GM18909 (cell line): ENCODE measurements at regions not wholly inside any gene's neighbourhood (a gene's known extent, or its start where the extent isn't known, plus 50 kb on each side); places are given as distances from the start of the nearest gene placed in this dataset.

Experiments
- ATAC-seq: cut with Tn5 transposase; IDR thresholded peaks from one replicate; pipeline ENCODE4 v1.9.1; 2021; ENCODE audit warnings: mild to moderate bottlenecking; ENCODE audit not compliant: unreplicated experiment, poor library complexity

DNA sequence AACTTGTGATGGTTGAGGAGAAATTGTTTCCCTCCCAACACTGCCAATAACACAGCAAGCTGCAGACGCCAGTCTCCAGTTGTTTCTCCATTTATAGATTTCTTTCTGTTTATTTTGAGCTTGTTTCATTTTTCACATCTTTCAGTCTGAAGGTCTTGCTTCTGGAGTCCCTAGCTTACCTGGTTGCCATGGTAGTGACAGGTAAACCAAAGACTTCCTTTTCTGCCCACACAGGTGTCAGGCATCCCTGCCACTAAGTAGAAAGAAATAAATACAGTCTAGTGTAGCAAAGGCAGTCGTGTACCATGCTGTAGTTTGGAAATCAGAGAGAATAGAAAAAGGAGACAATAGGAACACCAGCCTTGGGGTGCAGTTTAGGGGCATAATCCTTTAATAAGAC, 82.8 kb downstream of the MARCHF4 start:
- no peak for ATAC-seq

DNA sequence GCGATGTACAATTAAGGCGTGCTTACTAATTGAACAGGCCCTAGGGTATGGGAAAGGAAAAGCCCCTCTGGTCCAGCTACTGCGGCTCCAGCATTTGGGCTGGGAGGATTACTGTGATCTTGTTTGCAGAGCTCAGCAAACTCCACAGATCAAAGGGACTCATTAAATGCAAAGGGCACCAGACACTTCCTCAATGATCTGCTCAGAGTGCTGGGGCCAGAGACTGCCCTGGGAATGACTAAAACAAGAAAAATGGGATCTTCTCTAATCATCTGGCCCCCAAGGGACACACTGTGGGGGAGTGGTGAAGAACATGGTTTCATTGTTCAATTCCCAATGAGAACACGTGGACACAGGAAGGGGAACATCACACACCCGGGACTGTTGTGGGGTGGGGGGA, 85.0 kb downstream of the MARCHF4 start:
- ATAC-seq: no peak

DNA sequence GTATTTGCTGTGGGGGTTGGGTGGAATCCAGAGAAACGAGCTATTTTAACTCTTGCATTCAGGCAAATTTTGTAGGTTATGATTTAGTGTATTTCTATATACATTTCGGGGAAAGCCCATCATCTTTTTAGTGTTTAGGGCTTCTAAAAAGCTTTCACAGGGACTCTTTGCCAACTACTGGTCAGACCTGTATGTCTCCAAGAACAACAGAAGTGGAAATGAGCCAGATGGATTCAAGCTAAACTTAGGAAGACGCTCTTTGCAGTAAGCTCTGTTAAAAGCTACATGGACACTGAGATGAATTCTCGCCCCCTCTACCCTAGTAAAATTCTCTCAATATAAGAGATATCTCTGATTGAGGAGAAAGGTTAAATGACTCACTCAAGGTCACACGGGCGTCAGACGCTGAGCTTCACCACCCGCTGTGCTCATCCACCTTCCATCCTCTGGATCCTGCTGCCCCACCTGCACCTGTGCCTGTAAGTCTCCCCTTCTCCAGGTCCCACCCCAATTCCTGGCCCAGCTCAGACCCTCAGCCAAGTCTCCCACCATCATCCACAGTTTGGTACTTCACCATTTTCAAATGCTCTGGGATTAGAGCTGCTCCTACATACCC, 85.6 kb downstream of the MARCHF4 start:
- ATAC-seq: no peak

DNA sequence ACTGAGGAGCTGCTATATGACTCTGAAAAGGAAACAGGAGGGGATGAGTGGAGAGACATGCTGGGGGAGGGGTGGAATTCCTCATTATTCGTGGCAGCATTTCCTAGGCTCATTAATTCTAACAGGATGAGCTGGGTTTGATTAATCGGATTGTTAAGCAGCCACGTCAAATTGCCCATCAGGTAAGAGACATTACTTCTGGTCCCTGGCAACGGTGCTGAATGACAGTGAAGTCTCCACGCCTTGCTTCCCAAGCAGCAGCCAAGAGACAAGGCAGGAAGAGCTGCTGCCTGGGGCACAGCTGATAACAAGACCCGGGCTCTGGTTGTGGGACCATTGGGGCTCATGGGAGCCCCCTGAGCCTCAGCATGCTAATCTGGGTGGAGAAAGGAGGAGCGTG, 86.6 kb downstream of the MARCHF4 start:
- no peak for ATAC-seq

DNA sequence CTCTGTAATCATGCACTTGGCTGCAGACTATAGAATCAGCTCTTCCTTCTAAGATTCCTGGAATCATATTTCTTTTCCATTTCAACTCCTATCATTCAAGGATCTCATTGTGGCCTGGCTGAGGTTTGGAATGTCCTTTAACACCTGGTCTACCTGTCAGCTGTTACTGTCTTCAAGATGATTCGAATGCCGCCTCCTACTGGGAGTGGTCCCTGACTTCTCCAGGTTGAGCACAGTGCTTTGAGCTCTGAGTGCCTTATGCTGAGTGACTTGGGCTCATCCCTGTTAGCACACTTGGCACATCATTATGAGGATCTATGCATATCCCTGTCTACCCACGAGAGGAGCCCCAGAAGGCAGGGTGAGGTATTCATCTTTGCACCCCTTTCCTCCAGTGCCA, 87.6 kb downstream of the MARCHF4 start:
- no peak for ATAC-seq

DNA sequence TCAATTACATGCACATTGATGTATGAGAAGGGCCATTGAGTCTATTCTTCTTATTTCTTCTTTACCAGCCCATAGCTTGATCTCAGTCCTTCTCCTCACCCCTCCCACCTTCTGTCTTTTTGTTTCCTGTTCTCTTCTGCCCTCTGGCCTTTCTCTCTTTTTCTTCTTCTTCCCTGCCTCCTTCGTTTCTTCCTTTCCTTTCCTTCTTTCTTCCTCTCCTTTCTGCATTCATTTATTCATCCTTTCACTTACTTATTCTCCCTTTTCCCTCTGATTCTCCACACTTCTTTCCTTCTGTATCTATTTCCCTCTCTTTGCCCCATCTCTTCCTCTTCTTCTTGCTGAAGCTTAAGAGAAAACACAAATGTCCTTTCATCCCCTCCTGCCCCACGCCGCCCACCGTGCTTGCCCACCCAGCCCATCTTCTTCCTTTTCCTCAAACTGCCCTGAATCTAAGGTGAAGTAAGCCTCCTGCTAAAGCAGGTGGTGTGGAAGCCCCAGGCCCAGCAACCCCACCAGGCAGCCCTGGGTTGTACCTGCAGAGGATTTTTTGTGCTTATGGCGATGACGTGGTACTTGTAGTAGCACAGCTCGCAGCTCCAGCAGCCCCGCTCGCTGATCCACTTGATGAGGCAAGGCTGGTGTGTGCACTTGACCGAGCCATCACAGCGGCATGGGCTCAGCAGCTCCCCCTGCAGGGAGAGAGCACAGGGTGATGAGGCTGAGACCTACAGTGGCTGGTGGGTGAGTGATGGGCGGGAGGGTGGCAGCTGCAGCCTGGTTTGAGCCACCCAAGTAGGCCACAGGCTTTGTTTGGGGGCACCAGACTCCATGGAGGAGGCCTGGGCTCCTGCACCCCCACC, 89.0 kb downstream of the MARCHF4 start:
- peak; percentile 55 for ATAC-seq

DNA sequence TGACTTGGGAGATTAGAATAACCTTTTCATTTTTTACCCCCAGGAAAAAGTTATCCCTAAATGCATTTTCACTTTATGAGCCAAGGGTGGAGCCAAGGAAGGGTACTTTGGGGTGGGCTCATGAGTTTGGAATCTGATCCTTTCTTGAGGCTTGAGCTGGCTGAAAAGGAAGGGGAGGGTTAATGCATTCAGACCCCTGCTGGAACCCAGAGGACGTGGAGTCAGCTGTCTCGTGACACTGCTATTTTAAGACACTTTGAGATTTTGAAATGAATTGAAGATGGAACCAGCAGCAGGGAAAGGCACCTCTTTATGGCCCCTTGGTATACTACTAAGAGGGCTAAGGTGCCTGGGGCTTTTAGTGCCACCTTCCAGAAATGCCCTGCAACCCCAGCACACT, 90.4 kb downstream of the MARCHF4 start:
- ATAC-seq: no peak

DNA sequence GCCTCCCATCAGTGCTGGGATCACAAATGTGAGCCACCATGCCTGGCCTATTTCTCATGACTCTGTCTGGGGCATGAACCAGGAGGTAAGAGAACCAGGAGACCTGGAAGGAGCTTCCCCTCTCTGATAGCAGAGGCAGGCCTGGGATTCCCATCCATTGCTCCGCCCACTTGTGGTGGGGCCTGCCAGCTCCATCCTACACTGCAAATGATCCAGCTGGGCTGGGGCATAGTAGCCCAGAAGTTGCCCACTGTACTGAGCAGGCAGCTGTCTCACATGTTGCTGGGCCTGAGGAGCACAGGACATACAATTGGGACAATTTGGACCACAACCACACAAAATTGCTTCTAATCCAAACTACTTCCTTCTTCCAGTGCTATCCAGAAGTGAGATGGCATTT, 91.0 kb downstream of the MARCHF4 start:
- ATAC-seq: no peak

DNA sequence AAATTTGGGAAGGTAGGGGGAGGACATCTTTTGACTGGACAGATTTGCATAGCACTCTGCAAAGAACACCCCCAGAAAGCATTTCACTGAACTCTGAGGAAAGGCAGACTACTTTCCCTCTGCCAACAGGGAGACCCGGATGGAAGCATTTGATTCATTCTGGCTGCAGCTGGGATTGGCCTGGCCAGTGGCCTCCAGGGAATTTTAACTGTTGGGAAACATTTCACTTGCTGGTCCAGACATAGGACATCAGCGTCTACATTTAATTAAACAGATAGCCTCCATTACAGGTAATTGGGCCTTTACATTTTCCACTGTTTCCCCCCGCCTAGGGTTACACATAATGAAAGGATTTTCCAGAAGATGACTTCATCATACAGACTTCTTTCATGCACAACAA, 92.8 kb downstream of the MARCHF4 start:
- ATAC-seq: no peak

DNA sequence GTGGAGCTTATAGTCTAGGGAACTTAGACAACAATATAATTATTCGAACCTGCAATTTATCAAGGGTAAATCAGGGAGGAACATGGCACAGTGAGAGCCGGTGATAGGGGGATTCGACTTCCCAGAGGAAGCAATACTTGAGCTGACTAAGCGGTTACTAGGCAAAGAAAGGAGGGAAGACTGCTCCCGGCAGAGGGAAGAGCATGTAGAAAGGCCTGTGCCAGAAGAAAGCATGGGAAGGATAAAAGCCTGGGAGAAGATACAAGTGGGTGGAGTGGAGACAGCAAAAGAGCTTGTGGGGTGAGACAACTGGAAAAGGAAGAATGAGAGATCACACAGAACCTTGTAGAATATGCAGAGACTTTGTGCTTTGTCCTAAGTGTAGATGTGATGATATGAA, 93.3 kb downstream of the MARCHF4 start:
- ATAC-seq: no peak

DNA sequence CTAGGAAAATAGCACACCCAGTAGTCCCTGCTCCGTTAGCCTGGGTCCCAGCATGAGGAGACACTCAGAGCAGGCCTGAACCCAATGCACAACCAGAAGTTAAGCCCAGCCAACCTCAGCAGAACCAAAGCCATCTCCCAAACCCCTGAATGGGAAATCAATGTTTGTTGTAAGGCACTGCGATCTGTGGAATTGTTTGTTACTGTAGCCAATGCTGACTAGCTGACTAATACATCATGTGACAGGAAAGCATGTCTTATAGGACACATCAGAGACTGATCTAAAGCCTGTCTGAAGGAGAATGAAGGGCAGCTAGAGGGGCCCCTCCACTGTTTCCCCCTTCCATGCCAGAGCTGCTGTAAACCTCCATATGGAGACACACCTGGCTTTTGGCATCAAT, 96.4 kb downstream of the MARCHF4 start:
- no peak for ATAC-seq

DNA sequence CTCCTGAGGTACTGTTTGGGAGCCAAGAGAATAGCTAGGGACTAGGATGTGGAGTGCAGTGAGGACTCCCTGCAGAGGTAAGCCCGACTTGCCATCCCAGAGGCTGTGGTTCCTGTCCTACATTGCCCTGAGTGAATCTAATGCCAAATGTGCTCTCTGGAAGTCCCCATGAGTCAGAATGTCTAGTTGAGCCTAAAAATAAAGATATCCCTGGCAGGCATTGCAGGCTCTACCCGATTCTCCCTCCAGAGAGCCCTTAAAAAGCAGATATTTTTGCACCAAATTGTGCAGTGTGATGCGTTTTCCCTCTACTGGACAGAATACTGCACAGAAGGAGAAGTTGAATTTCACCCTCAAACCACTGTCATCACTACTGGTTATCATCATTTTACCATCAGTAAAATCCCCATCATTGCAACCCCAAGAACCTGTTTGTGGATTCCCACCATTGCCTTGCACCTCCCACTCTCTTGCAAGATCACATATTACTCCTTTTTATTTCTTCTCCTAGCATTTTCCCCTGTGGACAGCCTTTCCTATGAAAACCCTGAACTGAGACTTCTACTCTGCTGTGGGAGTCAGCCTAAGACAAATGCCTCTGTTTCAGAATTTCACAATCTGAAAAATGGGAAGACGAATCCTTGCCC, 98.0 kb downstream of the MARCHF4 start:
- ATAC-seq: no peak

DNA sequence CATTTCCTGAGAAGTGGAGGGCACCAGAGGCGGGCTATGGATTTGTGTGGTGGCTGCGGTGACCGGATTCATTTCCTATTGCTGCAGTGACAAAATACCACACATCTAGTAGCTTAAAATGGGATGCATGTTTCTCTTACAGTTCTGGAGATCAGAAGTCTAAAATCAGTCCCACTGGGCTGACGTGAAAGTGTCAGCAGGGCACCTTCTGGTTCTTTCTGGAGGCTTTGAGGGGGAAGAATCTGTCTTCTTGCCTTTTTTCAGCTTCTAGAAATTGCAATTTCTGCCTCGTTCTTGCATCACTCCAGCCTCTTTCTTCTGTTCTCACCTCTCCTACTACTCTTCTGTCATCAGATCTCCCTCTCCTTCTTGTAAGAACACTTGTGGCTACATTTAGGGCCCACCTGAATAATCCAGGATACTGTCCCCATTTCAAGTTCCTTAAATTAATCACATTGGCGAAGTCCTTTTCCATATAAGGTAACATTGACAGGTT, 111.2 kb downstream of the MARCHF4 start:
- ATAC-seq: no peak

DNA sequence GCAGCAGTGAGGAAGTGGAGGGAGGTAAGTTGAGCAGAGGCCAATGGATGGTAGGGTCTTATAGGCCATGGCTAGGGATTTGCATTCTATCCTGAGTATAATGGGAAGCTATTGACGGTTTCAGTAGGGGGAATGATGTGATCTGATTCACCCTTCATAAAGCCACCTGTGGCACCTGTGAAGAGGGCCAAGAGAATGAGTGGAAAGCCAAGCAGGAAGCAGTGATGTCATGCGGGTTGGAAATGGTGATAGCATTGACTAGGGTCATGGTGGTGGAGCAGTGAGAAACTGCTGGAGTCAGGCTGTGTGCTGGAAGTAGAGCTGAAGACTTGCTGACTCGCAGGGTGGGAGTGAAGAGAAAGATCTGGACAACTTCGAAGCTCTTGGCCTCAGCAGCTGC, 111.7 kb downstream of the MARCHF4 start:
- no peak for ATAC-seq

DNA sequence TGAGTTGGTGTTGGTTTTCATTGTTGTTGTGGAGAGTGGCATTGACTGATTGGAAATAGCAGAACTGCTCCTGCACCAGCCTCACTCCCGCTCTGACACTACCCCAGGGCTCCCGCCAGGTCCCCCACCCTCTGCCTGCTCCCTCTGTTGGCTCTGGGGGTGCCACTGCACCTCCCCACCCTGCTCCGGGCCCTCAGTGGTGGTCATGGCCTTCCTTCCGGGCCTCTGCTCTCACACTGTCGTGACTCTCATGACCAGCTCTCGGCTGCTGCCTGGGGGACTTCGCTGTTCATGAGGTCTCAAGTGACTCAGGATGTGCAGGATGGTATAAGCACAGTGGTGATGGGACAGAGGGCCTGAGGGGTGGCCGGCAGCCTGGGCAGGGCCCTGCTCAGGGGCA, 113.2 kb downstream of the MARCHF4 start:
- no peak for ATAC-seq

DNA sequence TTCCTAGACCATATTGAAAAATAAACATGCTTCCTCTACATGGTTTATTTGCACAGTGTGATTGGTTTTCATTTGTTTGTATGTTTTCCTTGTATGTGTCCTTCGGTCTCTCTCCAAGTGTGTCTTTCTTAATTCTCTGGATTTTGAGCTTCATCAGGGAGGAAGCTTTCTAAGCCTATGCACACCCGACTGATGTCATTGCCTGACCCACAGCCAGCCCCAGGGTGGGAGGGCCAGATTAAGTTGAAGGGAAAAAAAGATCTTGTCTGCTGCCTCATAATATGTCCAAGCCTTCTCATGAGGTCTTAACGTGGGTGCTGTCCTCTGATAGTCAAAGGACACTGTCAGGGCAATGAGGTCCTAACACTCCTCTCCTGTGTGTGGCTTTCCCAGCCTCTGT, 115.2 kb downstream of the MARCHF4 start:
- no peak for ATAC-seq
